Panc1 (cell line): ENCODE measurements at regions not wholly inside any gene's neighbourhood (a gene's known extent, or its start where the extent isn't known, plus 50 kb on each side); places are given as distances from the start of the nearest gene placed in this dataset.

Experiments
- ATAC-seq: fragments of 200-7000 bp; cut with Tn5 transposase; 2 replicates; pipeline ENCODE4 v1.9.1; 2020; ENCODE audit warnings: mild to moderate bottlenecking, moderate library complexity
- BruUV-seq: library from RNA; stranded (reverse); fragments of 400-500 nt; replicated peaks from 2 replicates; lab custom pipeline; 2021; lab: Mats Ljungman, UMichigan
- CTCF ChIA-PET: fragments of 300-600 bp; sonication (Branson Sonifier 250); formaldehyde crosslinking; loops from one replicate; lab custom pipeline; 2022; ENCODE audit warnings: antibody characterized with exemption; lab: Charles Lee
- POLR2A ChIA-PET: fragments of 300-600 bp; sonication (Branson Sonifier 250); formaldehyde crosslinking; loops from one replicate; lab custom pipeline; 2022; ENCODE audit warnings: antibody characterized with exemption; lab: Charles Lee
- DNase-seq: peaks from one replicate; pipeline ENCODE4 v3.0.0-alpha.2; 2010; ENCODE audit warnings: low read depth, low spot score
- H3K27ac ChIP-seq: 2 replicates; pipeline ENCODE4 v1.5.1; 2011; ENCODE audit warnings: mild to moderate bottlenecking, low read length, inconsistent platforms
- H3K27me3 ChIP-seq: fragments of 200-500 bp; sonication (Bioruptor generic); 2 replicates; pipeline ENCODE4 v1.6.0; 2014; ENCODE audit warnings: low read length, inconsistent platforms; ENCODE audit not compliant: control insufficient read depth, insufficient read depth
- H3K36me3 ChIP-seq: fragments of 200-500 bp; sonication (Bioruptor generic); 2 replicates; pipeline ENCODE4 v1.5.1; 2014; ENCODE audit warnings: inconsistent platforms, mild to moderate bottlenecking, low read length, moderate library complexity; ENCODE audit not compliant: control insufficient read depth, insufficient read depth
- H3K4me1 ChIP-seq: 2 replicates; pipeline ENCODE4 v1.5.1; 2011; ENCODE audit warnings: inconsistent platforms, mild to moderate bottlenecking, low read length, moderate library complexity; ENCODE audit not compliant: control insufficient read depth, insufficient read depth
- H3K4me3 ChIP-seq, 2 experiments: 2 replicates each; pipeline ENCODE4 v1.5.1; 2011 to 2012; ENCODE audit warnings: low read depth in 2 of 2, low read length in 2 of 2, mild to moderate bottlenecking in 2 of 2, inconsistent platforms in 1 of 2, moderate library complexity in 1 of 2
- H3K9me3 ChIP-seq: fragments of 200-500 bp; sonication (Bioruptor generic); 2 replicates; pipeline ENCODE4 v1.5.1; 2014; ENCODE audit warnings: low read depth, mild to moderate bottlenecking, inconsistent platforms, low read length, moderate library complexity; ENCODE audit not compliant: control insufficient read depth, insufficient read depth
- CTCF ChIP-seq: fragments of 450-650 bp; IDR thresholded peaks from 2 replicates; pipeline ENCODE4 v1.5.1; 2017; ENCODE audit warnings: mild to moderate bottlenecking
- POLR2AphosphoS5 ChIP-seq: IDR thresholded peaks from 2 replicates; pipeline ENCODE4 v1.6.1; 2012; ENCODE audit warnings: mild to moderate bottlenecking, low read depth, low read length, moderate library complexity
- REST ChIP-seq, 2 experiments: IDR thresholded peaks; 2 replicates each; pipeline ENCODE4 v1.6.1; 2011 to 2012; ENCODE audit warnings: low read depth in 2 of 2, control low read depth in 1 of 2, low read length in 1 of 2, mild to moderate bottlenecking in 1 of 2, moderate library complexity in 1 of 2; ENCODE audit not compliant: insufficient read depth in 1 of 2
- SIN3A ChIP-seq: IDR thresholded peaks from 2 replicates; pipeline ENCODE4 v1.6.1; 2012; ENCODE audit warnings: low read depth, mild to moderate bottlenecking, low read length, moderate library complexity, borderline replicate concordance; ENCODE audit not compliant: insufficient read depth
- TCF7L2 ChIP-seq: IDR thresholded peaks from 2 replicates; pipeline ENCODE4 v1.6.1; 2011; ENCODE audit warnings: mild to moderate bottlenecking, low read depth, low read length, inconsistent platforms
- in situ Hi-C: cut with HindIII; loops from 2 replicates; pipeline ENCODE4 v1.10.0; 2016; ENCODE audit warnings: low sequenced_read_pairs, low pct_unique_long_range_greater_than_20kb
- intact Hi-C: fragments of 100-400 bp; cut with micrococcal nuclease; formaldehyde crosslinking; loops from one replicate; pipeline ENCODE4 v1.10.0; 2022; ENCODE audit not compliant: unreplicated experiment

GRCh38 chr17:51461578-51462004 is 201.2 kb downstream of the UTP18 start:
- in situ Hi-C loops = no loop called here
- ChIA-PET CTCF (interaction anchor here (0.6 kb wide), 1 partner anchor 203 kb away, joined by 3 read pairs; no protein-coding TSS in a partner anchor), POLR2A (no interaction called here)
- intact Hi-C loops = loop anchor here (2.0 to 10.0 kb wide), 2 partner anchors 73 to 273 kb away; no protein-coding TSS in a partner anchor
- DNase-seq = peak; percentile 27
- Histone ChIP-seq H3K4me3 (no peak overlapping the region), H3K27ac (no peak overlapping the region), H3K4me1 (no peaks in the 10 kb centered on the region), H3K9me3 (no peaks in the 10 kb centered on the region), H3K36me3 (no peaks in the 10 kb centered on the region), H3K27me3 (peaks cover 11% of the 10 kb centered on the region)
- TF ChIP-seq TCF7L2 (no peak), CTCF (peak; percentile 93)
- BruUV-seq = no TSS peak
- ATAC-seq = peak; percentile 93

- H3K9me3 ChIP-seq = no peaks in the 10 kb centered on the region
- in situ Hi-C loops (no loop called here), intact Hi-C loops (loop anchor here (10.0 kb wide), 1 partner anchor 271 kb away; no protein-coding TSS in a partner anchor)
- no peak overlapping the region for H3K27ac ChIP-seq
- DNase-seq = no peak
- H3K4me1 ChIP-seq = no peaks in the 10 kb centered on the region
- ChIA-PET POLR2A (no interaction called here), CTCF (interaction anchor here (0.8 kb wide), 1 partner anchor 92 kb away, joined by 3 read pairs; no protein-coding TSS in a partner anchor)
- no peak for TF ChIP-seq SIN3A
- no peak for TF ChIP-seq TCF7L2
- no peak for TF ChIP-seq POLR2AphosphoS5
- no peak for TF ChIP-seq REST (IDR thresholded peaks at IDR 0.05; ENCODE audit: insufficient read depth in 1 of 2, low read depth in 2 of 2, low read length in 1 of 2)
- TF ChIP-seq CTCF = no peak
- no peaks in the 10 kb centered on the region for H3K36me3 ChIP-seq
- ATAC-seq = no peak
- H3K27me3 ChIP-seq = peaks cover 11% of the 10 kb centered on the region
- no TSS peak for BruUV-seq
- no peak overlapping the region for H3K4me3 ChIP-seq
Measured at GRCh38 chr17:51463353-51463752, 203.0 kb downstream of the UTP18 start.
